ENCODE measurements at regions not wholly inside any gene's neighbourhood (a gene's known extent, or its start where the extent isn't known, plus 50 kb on each side); places are given as distances from the start of the nearest gene placed in this dataset.

- Mint-ChIP-seq H3K4me3 (no peak overlapping the region), H3K9me3 (peaks cover 0 to 9% of the 10 kb centered on the region in 2 donors), H3K27ac (no peak overlapping the region), H3K4me1 (ENCODE audit: low read depth in 2 of 2) (peaks cover 0 to 1% of the 10 kb centered on the region in 2 donors), H3K27me3 (peaks cover 0 to 4% of the 10 kb centered on the region in 2 donors), H3K36me3 (ENCODE audit: insufficient read depth) (no peaks in the 10 kb centered on the region)
- ATAC-seq (replicated peaks) (no peak), DNase-seq (no peak)
Observed at GRCh38 chr13:106709522-106709921, 141.6 kb upstream of the ARGLU1 start.

GRCh38 chr13:106702505-106702904, 134.6 kb upstream of the ARGLU1 start:
- Mint-ChIP-seq H3K36me3 (ENCODE audit: insufficient read depth) (no peaks in the 10 kb centered on the region), H3K4me3 (no peak overlapping the region), H3K9me3 (peaks cover 0 to 2% of the 10 kb centered on the region in 2 donors), H3K27me3 (peaks cover 0 to 7% of the 10 kb centered on the region in 2 donors), H3K27ac (no peak overlapping the region), H3K4me1 (ENCODE audit: low read depth in 2 of 2) (peaks cover 0 to 1% of the 10 kb centered on the region in 2 donors)
- no peak for DNase-seq
- no peak for ATAC-seq (replicated peaks)

- Mint-ChIP-seq H3K4me3 (no peak overlapping the region), H3K27me3 (peaks cover 0 to 7% of the 10 kb centered on the region in 2 donors), H3K4me1 (ENCODE audit: low read depth in 2 of 2) (peaks cover 0 to 1% of the 10 kb centered on the region in 2 donors), H3K36me3 (ENCODE audit: insufficient read depth) (no peaks in the 10 kb centered on the region), H3K27ac (no peak overlapping the region), H3K9me3 (peaks cover 0 to 2% of the 10 kb centered on the region in 2 donors)
- DNase-seq (no peak), ATAC-seq (replicated peaks) (no peak)
Observed at GRCh38 chr13:106701771-106702341, 133.9 kb upstream of the ARGLU1 start.

- no peaks in the 10 kb centered on the region for H3K36me3 Mint-ChIP-seq (ENCODE audit: insufficient read depth)
Observed at GRCh38 chr13:106700439-106700838, 132.5 kb upstream of the ARGLU1 start.

GRCh38 chr13:106700007-106700406, 132.1 kb upstream of the ARGLU1 start:
- ATAC-seq (replicated peaks) (no peak), DNase-seq (no peak)
- H3K27ac Mint-ChIP-seq = no peak overlapping the region
- H3K27me3 Mint-ChIP-seq = peaks cover 0 to 7% of the 10 kb centered on the region in 2 donors
- peaks cover 0 to 1% of the 10 kb centered on the region in 2 donors for H3K4me1 Mint-ChIP-seq (ENCODE audit: low read depth in 2 of 2)
- H3K36me3 Mint-ChIP-seq (ENCODE audit: insufficient read depth) = no peaks in the 10 kb centered on the region
- H3K9me3 Mint-ChIP-seq = peaks cover 0 to 2% of the 10 kb centered on the region in 2 donors
- H3K4me3 Mint-ChIP-seq = no peak overlapping the region

More at GRCh38 chr13:106700439-106700838, 132.5 kb upstream of the ARGLU1 start:
- ATAC-seq (replicated peaks) (no peak), DNase-seq (no peak)
- peaks cover 0 to 2% of the 10 kb centered on the region in 2 donors for H3K9me3 Mint-ChIP-seq
- no peak overlapping the region for H3K4me3 Mint-ChIP-seq
- H3K4me1 Mint-ChIP-seq (ENCODE audit: low read depth in 2 of 2) = peaks cover 0 to 1% of the 10 kb centered on the region in 2 donors
- peaks cover 0 to 7% of the 10 kb centered on the region in 2 donors for H3K27me3 Mint-ChIP-seq
- no peak overlapping the region for H3K27ac Mint-ChIP-seq

GRCh38 chr13:106699311-106699710, 131.4 kb upstream of the ARGLU1 start:
- Mint-ChIP-seq H3K36me3 (ENCODE audit: insufficient read depth) (no peaks in the 10 kb centered on the region), H3K27me3 (peaks cover 0 to under 1% of the 10 kb centered on the region in 2 donors), H3K4me3 (no peak overlapping the region), H3K27ac (no peak overlapping the region), H3K9me3 (no peaks in the 10 kb centered on the region), H3K4me1 (ENCODE audit: low read depth in 2 of 2) (no peaks in the 10 kb centered on the region)
- ATAC-seq (replicated peaks) (no peak), DNase-seq (no peak)

GRCh38 chr13:106696719-106697118, 128.8 kb upstream of the ARGLU1 start:
- no peaks in the 10 kb centered on the region for H3K4me1 Mint-ChIP-seq (ENCODE audit: low read depth in 2 of 2)
- no peak for DNase-seq
- no peaks in the 10 kb centered on the region for H3K36me3 Mint-ChIP-seq (ENCODE audit: insufficient read depth)
- ATAC-seq (replicated peaks) = no peak
- no peaks in the 10 kb centered on the region for H3K27me3 Mint-ChIP-seq
- no peak overlapping the region for H3K27ac Mint-ChIP-seq
- H3K4me3 Mint-ChIP-seq = no peak overlapping the region
- H3K9me3 Mint-ChIP-seq = no peaks in the 10 kb centered on the region

- Mint-ChIP-seq H3K9me3 (no peaks in the 10 kb centered on the region), H3K27ac (no peak overlapping the region), H3K27me3 (no peaks in the 10 kb centered on the region), H3K4me1 (ENCODE audit: low read depth in 2 of 2) (no peaks in the 10 kb centered on the region), H3K36me3 (ENCODE audit: insufficient read depth) (no peaks in the 10 kb centered on the region), H3K4me3 (no peak overlapping the region)
- ATAC-seq (replicated peaks) = no peak
- DNase-seq = no peak
Observed at GRCh38 chr13:106696140-106696539, 128.2 kb upstream of the ARGLU1 start.

- H3K4me3 Mint-ChIP-seq = no peak overlapping the region
- ATAC-seq (replicated peaks) = no peak
- no peak for DNase-seq
- no peak overlapping the region for H3K27ac Mint-ChIP-seq
- H3K27me3 Mint-ChIP-seq = no peaks in the 10 kb centered on the region
- H3K4me1 Mint-ChIP-seq (ENCODE audit: low read depth in 2 of 2) = no peaks in the 10 kb centered on the region
- H3K9me3 Mint-ChIP-seq = no peaks in the 10 kb centered on the region
- no peaks in the 10 kb centered on the region for H3K36me3 Mint-ChIP-seq (ENCODE audit: insufficient read depth)
Observed at GRCh38 chr13:106695139-106695538, 127.2 kb upstream of the ARGLU1 start.

- ATAC-seq (replicated peaks) = no peak
- H3K36me3 Mint-ChIP-seq (ENCODE audit: insufficient read depth) = no peaks in the 10 kb centered on the region
Observed at GRCh38 chr13:106691861-106692260, 123.9 kb upstream of the ARGLU1 start.

GRCh38 chr13:106691341-106691740, 123.4 kb upstream of the ARGLU1 start:
- ATAC-seq (replicated peaks) (no peak), DNase-seq (no peak)
- Mint-ChIP-seq H3K9me3 (no peaks in the 10 kb centered on the region), H3K4me3 (no peak overlapping the region), H3K27ac (no peak overlapping the region), H3K36me3 (ENCODE audit: insufficient read depth) (no peaks in the 10 kb centered on the region), H3K4me1 (ENCODE audit: low read depth in 2 of 2) (no peaks in the 10 kb centered on the region), H3K27me3 (no peaks in the 10 kb centered on the region)

More at GRCh38 chr13:106691861-106692260, 123.9 kb upstream of the ARGLU1 start:
- H3K27ac Mint-ChIP-seq = no peak overlapping the region
- no peaks in the 10 kb centered on the region for H3K27me3 Mint-ChIP-seq
- no peak for DNase-seq
- H3K4me3 Mint-ChIP-seq = no peak overlapping the region
- no peaks in the 10 kb centered on the region for H3K9me3 Mint-ChIP-seq
- H3K4me1 Mint-ChIP-seq (ENCODE audit: low read depth in 2 of 2) = no peaks in the 10 kb centered on the region

- Mint-ChIP-seq H3K4me1 (ENCODE audit: low read depth in 2 of 2) (no peaks in the 10 kb centered on the region), H3K27me3 (no peaks in the 10 kb centered on the region), H3K4me3 (no peak overlapping the region), H3K9me3 (no peaks in the 10 kb centered on the region), H3K36me3 (ENCODE audit: insufficient read depth) (no peaks in the 10 kb centered on the region), H3K27ac (no peak overlapping the region)
- ATAC-seq (replicated peaks) = no peak
- DNase-seq = no peak
Observed at GRCh38 chr13:106690779-106691178, 122.8 kb upstream of the ARGLU1 start.

GRCh38 chr13:106689906-106690305, 122.0 kb upstream of the ARGLU1 start:
- H3K4me3 Mint-ChIP-seq = no peak overlapping the region
- ATAC-seq (replicated peaks) = no peak
- no peaks in the 10 kb centered on the region for H3K36me3 Mint-ChIP-seq (ENCODE audit: insufficient read depth)
- H3K4me1 Mint-ChIP-seq (ENCODE audit: low read depth in 2 of 2) = no peaks in the 10 kb centered on the region
- H3K9me3 Mint-ChIP-seq = no peaks in the 10 kb centered on the region
- H3K27ac Mint-ChIP-seq = no peak overlapping the region
- no peak for DNase-seq
- no peaks in the 10 kb centered on the region for H3K27me3 Mint-ChIP-seq

- no peak overlapping the region for H3K4me3 Mint-ChIP-seq
- H3K36me3 Mint-ChIP-seq (ENCODE audit: insufficient read depth) = no peaks in the 10 kb centered on the region
- H3K4me1 Mint-ChIP-seq (ENCODE audit: low read depth in 2 of 2) = no peaks in the 10 kb centered on the region
- ATAC-seq (replicated peaks) = no peak
- no peak overlapping the region for H3K27ac Mint-ChIP-seq
- no peak for DNase-seq
- no peaks in the 10 kb centered on the region for H3K9me3 Mint-ChIP-seq
- no peaks in the 10 kb centered on the region for H3K27me3 Mint-ChIP-seq
Observed at GRCh38 chr13:106688940-106689339, 121.0 kb upstream of the ARGLU1 start.

All from effector memory CD8-positive, alpha-beta T cell (primary cell).